HG03571 (cell line): ENCODE measurements at regions not wholly inside any gene's neighbourhood (a gene's known extent, or its start where the extent isn't known, plus 50 kb on each side); places are given as distances from the start of the nearest gene placed in this dataset.
"Not testable (repeated sequence)": the region's sequence is repeated elsewhere in the genome, so short reads cannot be mapped to it uniquely, and the experiment has no call there.

Experiments
- ATAC-seq: cut with Tn5 transposase; IDR thresholded peaks from one replicate; pipeline ENCODE4 v1.9.1; 2021; ENCODE audit not compliant: unreplicated experiment

DNA sequence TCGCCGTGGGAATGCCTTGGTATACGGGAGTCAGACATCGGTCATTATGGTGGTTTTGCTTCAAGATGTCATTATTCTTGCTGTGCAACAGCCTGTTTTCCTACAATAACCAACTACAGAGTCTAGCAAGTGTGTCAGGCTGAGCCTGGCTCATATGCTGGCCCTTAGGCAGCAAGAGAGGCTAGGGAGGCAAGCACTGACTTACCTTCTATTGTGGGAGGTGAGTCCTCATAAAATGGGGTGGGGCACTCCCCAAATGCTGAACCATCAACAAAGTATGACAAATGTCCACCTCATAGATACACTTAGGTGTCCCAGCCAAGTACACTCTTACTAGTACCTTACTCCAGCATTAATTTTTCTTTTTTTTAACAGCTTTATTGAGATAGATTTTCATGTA, 77.0 kb upstream of the ATL2 start:
- no peak for ATAC-seq

DNA sequence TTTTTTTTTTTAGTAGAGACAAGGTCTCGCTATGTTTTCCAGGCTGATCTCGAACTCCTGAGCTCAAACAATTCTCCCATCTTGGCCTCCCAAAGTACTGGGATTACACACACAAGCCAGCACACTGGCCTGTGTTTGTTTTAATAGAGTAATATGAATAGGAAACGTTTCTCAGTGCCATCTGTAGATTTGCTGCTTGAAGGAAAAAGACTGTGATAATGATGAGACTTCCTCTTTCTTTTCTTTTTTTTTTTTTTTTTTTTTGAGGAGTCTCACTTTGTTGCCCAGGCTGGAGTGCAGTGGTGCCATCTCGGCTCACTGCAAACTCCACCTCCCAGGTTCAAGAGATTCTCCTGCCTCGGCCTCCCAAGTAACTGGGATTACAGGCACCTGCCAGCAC, 74.7 kb upstream of the ATL2 start:
- ATAC-seq = not testable (repeated sequence)

DNA sequence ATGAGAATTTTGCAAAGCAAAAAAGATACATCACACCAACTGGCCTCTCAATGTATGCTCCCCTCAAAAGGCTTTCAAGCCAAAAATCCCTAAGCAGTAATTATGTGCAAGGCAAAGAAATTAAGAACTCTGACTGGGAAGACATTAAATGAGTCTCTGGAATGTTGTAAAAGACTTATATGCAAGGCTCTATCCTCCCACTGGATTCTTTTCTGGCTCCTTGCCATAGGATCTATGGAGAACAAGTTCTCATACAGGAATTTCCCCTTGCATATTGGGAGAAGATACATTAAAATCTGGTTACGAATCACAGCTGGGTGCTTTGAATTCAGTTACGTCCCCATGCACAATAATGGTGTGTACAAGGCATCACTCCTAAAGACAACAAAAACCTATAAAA, 73.4 kb upstream of the ATL2 start:
- ATAC-seq = no peak

DNA sequence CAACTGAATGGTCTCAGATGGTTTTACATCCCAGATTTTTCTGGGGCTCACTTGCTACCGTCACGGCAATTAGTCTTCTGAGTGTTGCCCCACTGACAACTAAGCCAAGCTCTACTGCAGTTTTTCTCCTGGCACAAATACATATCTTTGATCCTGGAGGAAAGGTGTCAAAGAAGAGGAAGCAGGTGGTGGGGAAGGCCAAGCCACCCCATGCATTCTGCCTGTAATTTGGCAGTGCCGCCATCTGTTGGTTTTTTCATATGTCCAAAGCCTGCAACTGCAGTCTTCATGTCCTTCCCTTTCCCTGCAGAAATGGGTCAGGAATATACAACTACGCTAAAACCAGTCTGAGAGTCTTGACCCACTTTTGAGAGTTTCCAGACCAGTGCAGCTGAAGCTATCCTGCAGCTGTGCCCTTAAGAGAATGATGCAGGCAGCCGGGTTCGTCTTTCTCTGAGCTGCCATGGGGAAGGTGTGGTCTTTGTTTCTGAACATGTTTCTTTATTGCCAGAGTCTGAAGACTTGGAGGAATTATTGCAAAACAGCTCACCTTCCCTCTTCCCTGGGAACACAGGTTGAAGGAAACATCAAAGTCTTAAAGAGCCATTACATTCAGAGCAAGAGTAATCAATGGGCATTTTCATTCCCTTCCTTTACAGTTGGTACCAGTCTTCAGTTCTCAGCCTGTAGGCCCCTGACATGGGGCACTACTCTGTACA, 71.8 kb upstream of the ATL2 start:
- no peak for ATAC-seq

DNA sequence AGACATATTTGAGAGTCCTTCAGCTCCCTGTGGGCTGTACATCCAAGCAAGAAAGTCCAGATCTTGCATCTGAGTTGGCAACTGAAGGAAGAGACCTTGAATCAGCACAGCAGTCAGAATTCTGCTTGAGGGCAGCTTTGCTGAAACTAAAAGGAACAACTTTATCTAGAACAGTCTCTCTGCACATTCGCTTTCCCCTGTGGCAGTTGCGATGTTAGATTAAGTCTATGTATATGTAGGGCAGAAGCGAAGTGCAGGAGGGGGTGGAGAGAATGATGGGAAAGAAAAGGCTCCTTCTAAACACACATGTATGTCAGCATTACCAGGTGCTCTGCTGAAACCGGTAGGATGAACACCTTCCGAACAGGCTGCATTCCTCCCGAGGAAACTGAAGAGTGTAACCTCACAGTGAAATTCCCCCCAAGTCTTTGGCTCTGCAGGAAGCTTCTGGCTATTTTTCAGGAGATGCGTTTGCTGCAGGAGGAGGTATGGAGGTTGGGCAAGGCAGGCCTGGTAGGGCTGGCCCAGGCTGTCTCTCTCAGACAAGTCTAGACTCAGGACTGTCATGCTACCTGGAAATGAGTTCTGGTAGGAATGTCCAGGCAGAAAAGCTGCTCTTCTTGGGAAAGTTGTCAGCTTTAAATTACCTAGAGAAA, 70.0 kb upstream of the ATL2 start:
- no peak for ATAC-seq

DNA sequence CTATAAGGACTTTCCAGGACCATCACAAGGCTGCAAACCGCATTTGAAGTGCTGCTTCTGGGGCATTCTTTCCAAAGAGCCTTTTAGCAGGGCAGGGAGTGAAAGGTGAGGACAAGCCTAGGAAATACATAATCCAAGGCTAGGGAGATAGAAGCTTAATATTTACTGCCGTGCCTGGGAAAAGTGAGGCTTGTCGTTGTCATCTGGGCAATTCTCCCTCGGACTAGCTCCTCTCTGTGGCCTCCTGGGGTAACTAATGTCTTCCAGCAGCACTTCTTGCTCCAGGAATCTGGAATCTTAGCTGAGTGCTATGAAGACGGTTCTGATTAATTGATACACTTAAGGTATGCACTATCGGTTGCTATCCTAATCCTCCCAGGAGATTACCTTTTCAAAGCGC, 69.3 kb upstream of the ATL2 start:
- ATAC-seq = no peak

DNA sequence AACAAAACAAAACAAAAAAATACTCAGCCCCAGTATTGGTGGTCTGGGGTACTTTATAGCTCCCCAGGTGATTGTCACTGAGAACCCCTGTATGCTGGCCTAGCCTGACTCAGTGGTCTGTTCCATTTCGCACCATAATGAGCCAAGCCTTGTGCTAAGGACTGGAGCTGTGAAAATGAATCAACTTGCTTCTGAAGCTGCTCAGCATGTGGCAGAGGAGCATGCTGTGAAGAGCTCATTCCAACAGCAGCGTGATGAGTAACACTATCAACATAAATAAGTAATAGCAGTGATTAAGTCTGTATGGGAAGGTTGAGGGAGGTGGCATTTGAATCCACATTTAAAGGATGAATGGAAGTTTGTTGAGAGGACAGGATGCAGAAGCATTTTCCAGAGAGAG, 67.2 kb upstream of the ATL2 start:
- no peak for ATAC-seq

DNA sequence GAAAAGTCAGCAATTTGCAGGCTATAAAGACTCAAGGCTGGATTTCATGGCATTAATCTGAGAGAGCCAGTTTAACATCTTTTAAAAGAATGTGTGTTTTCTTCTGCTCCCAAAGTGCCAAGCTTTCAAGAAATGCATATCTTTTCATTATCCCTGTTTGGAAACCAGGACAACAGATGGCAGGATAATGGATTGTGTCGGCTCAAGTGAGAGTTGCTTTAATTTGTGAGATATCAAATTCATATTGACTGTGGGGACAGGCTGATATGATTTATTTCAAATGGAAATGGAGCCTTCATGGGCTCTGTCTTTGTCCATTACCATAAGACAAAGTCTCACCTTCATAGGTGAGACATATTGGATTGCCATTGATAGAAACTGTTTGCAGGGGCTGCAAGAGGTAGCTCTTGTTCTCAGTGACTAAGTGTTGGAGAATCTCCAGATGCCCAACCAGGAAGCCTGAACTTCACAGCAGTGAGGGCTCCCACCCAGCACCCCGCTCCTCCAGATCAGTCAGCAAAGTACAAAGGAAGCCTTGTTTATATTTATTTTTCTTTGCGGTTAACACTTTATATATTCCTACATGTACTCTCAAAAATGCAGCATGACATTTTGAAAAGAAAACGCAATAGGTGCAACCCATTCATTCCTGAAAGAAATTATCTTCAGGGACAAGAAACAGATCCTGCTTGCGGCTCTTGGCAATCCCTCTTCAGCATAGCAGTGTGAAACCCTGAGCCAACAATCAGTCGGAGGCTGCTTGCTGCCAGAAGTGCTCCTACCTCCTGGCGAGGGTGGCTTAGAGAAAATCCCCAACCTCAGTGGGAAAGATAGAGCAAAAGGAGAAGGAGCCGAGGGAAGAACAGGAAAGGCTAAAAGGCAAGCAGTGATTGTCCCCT, 65.8 kb upstream of the ATL2 start:
- no peak for ATAC-seq

DNA sequence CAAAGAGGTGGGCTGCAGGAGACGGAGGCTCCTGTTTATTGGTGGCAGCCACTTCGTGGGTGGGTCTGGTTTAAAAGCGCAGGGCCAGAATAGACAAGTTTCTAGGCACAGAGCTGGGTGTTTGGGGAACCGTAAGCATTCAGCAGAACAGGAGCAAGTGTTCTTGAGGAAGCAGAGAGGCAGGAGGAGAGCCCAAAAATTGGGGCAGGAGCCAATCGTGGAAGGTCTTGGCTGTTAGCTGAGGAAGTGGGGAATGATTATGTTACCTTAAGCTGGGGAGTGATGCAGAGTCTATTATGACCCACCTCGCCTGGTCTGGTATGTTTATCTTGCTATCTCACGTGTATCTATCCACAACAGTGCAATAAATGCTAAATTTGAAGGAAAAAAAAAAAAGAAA, 64.3 kb upstream of the ATL2 start:
- ATAC-seq = no peak

DNA sequence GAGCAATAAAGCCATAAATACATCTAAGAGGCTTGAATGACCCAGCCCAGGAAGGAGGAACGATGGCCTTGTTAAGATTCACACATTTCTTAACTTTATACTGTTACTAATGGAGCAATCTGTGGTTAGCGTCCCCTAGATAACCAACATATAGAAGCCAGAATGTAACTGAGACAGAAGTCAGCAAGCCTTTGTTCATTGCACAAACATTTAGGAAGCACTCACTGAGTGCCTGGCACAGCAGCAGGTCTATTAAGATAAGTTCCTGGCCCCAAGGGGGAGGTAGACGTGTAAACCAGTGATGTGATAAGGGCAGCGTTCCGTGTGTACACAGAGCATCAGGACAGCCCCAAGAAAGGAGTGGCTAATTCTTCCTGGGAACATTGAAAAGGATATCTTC, 63.6 kb upstream of the ATL2 start:
- no peak for ATAC-seq

DNA sequence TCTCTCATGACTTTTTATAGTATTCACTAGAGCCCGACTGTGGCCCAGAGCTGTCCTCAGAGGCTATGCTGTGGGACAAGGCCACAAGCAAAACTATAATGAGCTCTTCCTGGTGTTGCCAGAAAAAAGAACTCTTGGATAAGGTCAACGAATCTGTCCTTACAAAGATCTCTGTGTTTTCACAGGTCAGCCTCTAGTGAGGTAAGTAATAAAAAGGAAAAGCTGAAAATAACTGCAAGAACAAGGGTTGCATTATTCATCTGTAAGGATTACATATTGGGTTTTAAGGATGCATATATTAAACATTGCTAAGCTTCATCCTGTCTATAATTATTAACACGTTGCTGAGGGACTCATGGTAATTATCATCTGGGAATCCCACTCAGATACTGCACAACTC, 62.8 kb upstream of the ATL2 start:
- no peak for ATAC-seq

DNA sequence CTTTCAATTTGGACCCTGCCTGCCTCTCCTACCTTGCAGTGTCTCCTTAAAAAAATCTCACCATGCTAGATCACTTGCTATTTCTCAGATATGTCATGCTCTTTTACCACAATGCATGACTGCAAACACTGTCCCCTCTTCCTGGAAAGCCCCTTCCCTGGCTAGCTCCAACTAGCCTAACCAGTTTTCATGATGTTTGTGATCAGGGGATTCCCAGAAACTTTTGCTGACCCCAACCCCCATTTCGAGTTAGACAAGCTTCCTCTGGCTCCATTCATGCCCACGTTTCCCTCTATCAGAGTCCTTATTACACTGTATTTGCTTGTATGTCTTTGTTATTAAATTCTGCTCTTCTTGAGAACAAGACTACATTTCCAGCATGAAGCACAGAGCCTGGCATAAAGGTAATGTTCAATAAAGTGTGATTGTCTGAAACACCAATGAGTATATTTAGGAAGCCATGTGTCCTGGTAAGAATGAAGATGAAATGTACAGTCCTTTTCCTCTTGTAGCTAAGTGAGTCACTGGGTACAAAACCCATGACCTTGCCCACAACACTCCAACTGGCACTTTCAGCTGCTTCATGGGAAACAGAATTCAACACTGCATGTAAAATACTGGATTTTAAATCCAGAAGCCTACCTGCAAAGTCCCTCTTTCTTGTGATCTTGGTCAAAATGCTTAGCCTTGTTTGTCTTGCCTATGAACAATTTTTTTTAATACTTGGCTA, 62.0 kb upstream of the ATL2 start:
- no peak for ATAC-seq

DNA sequence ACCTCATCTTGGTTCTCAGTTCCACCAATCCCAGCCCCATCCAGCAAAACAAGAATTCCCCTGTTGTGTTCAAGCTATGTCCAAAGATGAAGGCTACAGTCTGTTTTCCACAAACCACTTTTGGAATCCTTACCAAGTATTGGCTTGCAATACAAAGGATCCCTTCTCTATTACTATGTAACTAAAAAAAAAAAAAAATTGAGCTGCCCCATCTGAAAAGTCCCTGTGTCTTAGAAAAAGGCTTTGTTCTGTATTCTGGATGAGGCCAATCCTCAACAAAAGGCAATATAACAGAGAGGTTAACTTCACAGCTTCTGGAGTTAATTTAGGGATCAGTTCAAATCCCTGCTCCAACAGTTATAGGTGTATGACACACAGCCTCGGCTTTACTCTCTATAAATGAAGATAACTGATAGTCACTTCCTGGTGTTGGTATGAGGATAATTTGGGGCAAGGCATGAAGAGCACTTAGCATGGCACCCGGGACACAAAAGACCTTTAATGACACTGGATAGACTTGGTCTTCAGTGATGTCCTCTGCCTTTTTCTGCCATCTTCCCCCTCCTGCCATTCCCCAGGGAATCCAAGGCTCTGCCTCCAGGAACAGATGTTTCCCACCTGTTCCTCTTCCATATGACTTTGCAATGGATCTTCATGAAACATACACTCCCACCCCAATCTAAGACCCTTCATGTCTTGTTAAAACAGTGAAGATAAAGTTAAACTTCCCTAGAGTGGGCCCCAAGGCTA, 61.2 kb upstream of the ATL2 start:
- no peak for ATAC-seq

DNA sequence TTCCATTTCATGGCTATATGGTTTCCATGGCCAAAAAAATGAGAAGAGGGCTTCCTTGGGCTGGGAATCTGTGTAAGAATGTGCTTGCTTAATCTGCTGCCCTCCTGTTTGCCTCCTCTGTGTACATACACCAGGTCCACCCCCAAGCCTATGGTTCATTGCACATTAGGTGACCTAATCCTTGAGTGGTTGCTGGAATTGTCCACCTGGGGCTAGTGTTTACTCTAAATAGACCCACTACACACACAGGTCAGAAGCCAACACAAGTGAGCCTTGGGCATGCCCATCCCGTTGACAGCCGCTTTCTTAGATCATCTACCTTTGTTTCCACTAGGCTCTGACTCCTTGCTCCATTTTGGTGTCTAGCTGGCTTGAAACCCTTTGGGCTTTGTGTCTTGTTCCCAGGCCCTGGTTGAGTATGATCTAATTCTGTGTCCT, 59.2 kb upstream of the ATL2 start:
- no peak for ATAC-seq

DNA sequence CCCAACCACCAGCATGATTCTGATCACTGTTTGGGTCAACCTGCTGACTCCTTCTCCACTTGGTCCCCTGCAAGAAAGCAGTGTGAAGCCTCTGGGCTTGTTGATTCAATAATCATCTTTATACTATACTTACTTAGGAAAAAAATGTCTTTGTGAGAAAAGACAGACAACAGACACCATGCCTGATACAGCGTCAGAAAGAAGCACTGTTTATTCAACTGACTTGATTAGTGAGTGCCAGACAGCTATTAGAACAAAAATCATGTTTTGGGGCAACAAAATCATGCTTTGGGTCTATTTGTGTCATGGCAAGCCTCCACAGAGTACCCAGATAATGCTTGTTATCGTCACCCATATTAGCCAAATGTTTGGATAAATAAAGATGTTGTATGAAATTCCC, 58.7 kb upstream of the ATL2 start:
- no peak for ATAC-seq

DNA sequence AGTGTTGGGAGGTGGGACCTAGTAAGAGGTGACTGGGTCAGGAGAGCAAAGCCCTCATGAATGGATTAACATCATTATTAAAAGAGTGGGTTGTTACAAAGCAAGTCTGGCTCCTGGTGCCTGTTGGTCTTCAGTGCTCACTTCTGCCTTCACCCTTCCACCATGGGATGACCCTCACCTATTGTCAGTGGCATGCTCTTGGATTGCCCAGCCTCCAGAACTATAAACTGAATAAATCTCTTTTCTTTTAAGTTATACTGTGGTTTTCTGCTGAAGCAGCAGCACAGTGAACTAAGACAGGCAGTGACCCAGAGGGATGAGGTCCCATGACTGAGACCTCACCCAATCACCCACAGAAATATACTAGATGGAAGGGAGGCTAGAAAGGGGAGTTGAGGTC, 57.5 kb upstream of the ATL2 start:
- ATAC-seq = no peak

DNA sequence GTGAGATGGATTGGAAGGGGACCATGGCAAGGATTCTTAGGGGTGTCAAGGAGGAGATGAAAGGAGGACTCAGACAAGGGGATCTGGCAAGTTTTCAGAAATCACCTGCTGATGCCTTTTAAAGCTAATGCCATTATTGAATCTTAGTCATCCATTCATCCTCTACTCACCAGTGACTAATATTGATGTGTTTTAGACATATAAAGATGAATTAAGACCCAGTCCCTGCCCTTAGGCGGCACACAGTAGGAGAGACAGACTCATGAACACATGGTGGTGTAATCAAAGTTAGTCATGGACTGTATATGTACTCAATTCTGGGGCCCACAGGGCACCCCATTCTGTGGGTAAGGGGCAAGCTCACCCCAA, 56.5 kb upstream of the ATL2 start:
- ATAC-seq = no peak

DNA sequence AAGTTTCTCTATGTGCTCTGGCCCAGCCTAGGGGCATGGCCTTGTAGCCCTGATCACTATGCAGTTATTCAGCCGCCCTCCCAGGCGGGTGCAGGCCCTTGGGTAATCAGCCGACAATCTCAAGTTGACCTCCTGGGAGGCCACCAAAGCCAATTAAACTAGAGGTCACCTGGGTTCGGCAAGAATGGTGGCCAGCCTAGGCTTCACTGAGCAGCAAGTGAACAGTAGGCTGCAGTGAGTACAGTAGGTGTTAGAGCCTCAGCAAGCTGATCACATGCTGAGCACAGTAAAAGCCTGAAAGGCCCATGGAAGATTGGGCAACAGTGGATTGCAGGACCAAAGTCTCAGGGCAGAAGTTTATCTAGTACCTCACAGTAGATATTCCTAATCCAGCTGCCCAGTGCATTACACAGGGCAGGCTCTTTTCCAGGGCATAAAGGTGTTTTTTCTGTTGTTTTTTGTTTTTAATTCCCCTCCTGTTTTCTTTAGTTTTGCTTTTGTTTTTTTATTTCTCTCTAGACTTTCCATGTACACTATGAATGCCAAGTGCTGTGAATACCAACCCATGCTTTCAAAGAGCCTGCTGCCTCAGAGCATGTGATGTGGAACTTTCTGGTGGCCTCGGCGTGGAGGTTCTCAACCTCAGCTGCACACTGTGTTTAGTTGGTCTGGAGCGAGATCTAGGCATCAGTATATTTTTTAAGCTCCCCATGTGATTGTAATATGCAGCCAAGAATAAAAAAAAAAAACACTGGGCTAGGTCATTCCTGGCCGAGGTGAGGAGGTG, 55.9 kb upstream of the ATL2 start:
- ATAC-seq = no peak

DNA sequence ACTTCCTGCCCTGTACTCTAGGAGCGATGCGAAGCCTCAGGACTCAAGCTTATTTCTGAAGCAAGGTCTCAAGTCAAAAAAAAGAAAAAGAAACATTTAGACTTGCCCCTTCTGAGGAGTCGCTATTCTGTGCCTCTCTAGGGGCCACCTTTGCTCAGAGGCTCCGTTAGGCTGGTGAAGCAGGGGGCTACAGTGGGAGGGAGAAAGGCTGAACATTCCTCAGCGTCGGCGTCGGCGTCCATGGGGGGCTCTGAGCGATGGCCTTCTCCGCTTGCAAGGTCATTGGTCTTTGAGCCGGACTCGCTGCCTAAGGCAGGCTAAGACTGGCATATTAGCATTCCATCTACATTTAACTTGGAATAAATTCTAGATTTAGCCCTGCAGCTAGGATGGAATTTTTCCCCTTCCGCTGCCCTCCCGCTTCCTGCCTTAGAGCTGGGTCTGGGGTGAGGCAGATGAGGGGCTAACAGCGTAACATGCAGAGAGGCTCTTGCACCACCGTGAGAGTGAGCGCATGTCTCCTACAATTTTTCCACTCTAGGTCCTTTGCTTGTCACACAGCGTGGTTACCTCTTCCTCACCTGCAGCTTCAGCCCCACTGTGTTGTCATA, 53.6 kb upstream of the ATL2 start:
- no peak for ATAC-seq
